HUES6 (cell line): ENCODE measurements at regions not wholly inside any gene's neighbourhood (a gene's known extent, or its start where the extent isn't known, plus 50 kb on each side); places are given as distances from the start of the nearest gene placed in this dataset.
"Not testable (repeated sequence)": the region's sequence is repeated elsewhere in the genome, so short reads cannot be mapped to it uniquely, and the experiment has no call there.

Source experiments
- H3K27ac ChIP-seq: 2 replicates; pipeline ENCODE4 v1.7.0; 2013; ENCODE audit warnings: low read depth, mild to moderate bottlenecking, low read length, inconsistent platforms
- H3K27me3 ChIP-seq: 2 replicates; pipeline ENCODE4 v1.6.1; 2013; ENCODE audit warnings: low read length; ENCODE audit not compliant: control insufficient read depth, insufficient read depth
- H3K36me3 ChIP-seq: 2 replicates; pipeline ENCODE4 v1.6.1; 2013; ENCODE audit warnings: low read length; ENCODE audit not compliant: control insufficient read depth, insufficient read depth
- H3K4me1 ChIP-seq: 2 replicates; pipeline ENCODE4 v1.6.1; 2013; ENCODE audit warnings: low read length; ENCODE audit not compliant: control insufficient read depth, insufficient read depth
- H3K4me3 ChIP-seq: 2 replicates; pipeline ENCODE4 v1.5.1; 2013; ENCODE audit warnings: low read depth, low read length
- H3K9ac ChIP-seq: one replicate; pipeline ENCODE4 v1.6.1; 2013; ENCODE audit warnings: mild to moderate bottlenecking, low read length
- H3K9me3 ChIP-seq: 2 replicates; pipeline ENCODE4 v1.6.1; 2013; ENCODE audit warnings: low read depth, low read length; ENCODE audit not compliant: control insufficient read depth, insufficient read depth

- H3K36me3 ChIP-seq, H3K27ac ChIP-seq, H3K4me3 ChIP-seq, H3K9ac ChIP-seq, H3K27me3 ChIP-seq, H3K4me1 ChIP-seq: not testable (repeated sequence)
- peaks cover 22% of the 10 kb centered on the region for H3K9me3 ChIP-seq
Measured at GRCh38 chr4:49286926-49287745, 301.1 kb downstream of the CWH43 start.

GRCh38 chr4:49287893-49288292 is 301.8 kb downstream of the CWH43 start:
- not testable (repeated sequence) for H3K9ac ChIP-seq, H3K4me3 ChIP-seq, H3K4me1 ChIP-seq, H3K36me3 ChIP-seq, H3K27me3 ChIP-seq, H3K27ac ChIP-seq
- H3K9me3 ChIP-seq, result peaks cover 22% of the 10 kb centered on the region

DNA sequence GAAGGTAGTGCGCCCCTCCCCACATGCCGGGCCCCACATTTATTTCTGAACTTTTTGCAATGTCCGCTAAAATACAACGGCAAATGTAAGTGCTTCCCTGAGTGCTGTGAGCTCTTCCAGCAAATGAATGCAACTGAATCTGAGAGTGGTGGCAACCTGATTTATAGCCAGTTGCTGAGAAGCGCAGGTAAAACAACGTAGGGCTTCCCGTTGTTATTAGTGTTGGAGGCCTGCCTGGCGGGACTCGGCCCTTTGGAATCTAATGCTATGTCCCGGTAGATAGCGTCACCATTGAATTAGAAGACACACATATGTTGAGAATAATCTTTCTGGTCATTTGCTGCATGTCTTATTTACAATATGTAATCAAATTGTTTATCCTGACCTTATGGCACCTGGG is 302.7 kb downstream of the CWH43 start:
- not testable (repeated sequence) for H3K27ac ChIP-seq, H3K9ac ChIP-seq, H3K36me3 ChIP-seq, H3K27me3 ChIP-seq, H3K4me1 ChIP-seq, H3K4me3 ChIP-seq
- peaks cover 22% of the 10 kb centered on the region for H3K9me3 ChIP-seq

DNA sequence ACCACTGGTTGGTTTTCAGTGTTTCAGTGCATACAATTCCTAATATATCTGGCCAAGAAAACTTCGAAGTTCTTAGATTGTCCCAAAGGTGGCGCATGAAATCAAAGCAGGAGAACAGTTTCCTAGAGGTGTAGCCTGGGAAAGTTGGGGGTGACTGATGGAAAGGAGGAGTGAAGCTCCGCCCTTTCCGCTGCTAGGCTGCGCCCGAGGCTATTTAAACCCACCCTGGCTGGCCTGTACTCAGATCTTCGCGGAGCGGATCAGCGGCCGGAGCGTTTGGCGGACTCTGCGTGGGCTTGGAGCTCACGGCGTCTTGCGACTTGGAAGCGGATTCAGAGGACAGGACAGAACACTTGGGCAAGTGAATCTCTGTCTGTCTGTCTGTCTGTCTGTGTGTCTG is 328.7 kb downstream of the CWH43 start:
- not testable (repeated sequence) for H3K27me3 ChIP-seq, H3K36me3 ChIP-seq, H3K9ac ChIP-seq, H3K4me1 ChIP-seq, H3K27ac ChIP-seq, H3K4me3 ChIP-seq
- H3K9me3 ChIP-seq, result peaks cover 22% of the 10 kb centered on the region; the same call in 1 of the 2 replicates

- not testable (repeated sequence) for H3K4me1 ChIP-seq, H3K27ac ChIP-seq, H3K9ac ChIP-seq, H3K4me3 ChIP-seq, H3K27me3 ChIP-seq, H3K36me3 ChIP-seq
- H3K9me3 ChIP-seq, result peaks cover 24% of the 10 kb centered on the region; the same call in 1 of the 2 replicates
Measured at GRCh38 chr4:49320725-49321410, 334.8 kb downstream of the CWH43 start.

DNA sequence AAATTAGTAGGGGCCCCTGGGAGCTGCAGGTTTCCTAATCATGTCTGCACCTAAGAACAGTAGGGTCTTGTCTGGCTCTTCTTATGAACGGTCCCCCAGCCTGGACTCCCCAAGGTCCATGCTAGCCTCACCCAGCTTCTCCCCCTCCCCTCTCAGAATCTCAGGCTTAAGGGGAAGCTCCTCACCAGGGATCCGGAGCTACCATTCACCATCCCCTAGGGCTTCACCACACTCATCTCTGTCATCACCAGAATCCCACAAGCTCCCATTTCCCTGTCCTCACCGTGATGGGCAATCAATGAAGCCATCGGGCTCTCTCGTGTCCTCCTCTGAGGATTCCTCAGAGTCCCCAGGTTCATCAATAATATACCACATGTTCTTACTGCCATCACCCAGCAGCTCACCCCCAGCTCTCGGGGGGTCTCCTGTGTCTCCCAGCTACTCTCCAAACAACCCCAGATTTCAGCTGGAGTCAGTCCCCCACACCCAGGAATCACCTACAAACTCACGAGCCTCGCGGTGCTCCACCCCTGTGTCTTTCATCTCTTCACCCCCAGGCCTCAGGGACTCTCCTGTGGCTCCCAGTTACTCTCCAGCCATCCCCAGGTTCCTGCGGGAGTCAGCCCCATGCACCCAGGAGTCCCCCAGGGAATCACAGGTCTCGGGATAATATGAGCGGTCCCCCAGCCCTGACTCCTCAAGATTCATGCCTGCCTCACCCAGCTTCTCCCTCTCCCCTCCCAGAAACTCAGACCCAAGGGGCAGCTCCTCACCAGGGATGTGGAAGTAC is 335.6 kb downstream of the CWH43 start:
- peaks cover 24% of the 10 kb centered on the region; the same call in 1 of the 2 replicates for H3K9me3 ChIP-seq
- H3K36me3 ChIP-seq, H3K9ac ChIP-seq, H3K4me1 ChIP-seq, H3K27ac ChIP-seq, H3K4me3 ChIP-seq, H3K27me3 ChIP-seq: not testable (repeated sequence)

GRCh38 chr4:49322610-49323572 is 336.8 kb downstream of the CWH43 start:
- H3K9ac ChIP-seq, H3K27ac ChIP-seq: not testable (repeated sequence)

DNA sequence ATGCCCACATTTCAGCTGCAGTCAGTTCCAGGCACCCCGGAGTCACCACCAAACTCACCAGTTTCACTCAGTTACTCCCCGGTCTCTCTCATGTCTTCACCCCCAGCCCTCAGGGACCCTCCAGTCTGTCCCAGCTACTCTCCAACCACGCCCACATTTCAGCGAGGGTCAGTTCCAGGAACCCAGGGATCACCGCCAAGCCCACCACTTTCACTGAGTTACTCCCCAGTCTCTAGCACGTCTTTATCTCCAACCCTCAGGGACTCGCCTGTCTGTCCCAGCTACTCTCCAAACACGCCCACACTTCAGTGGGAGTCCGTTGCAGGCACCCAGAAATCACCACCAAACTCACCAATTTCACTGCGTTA is 337.5 kb downstream of the CWH43 start:
- H3K36me3 ChIP-seq, H3K9ac ChIP-seq, H3K27ac ChIP-seq, H3K4me3 ChIP-seq, H3K4me1 ChIP-seq, H3K27me3 ChIP-seq: not testable (repeated sequence)
- H3K9me3 ChIP-seq, result peaks cover 24% of the 10 kb centered on the region; the same call in 1 of the 2 replicates

More at GRCh38 chr4:49322610-49323572, 336.8 kb downstream of the CWH43 start:
- H3K4me3 ChIP-seq, H3K27me3 ChIP-seq, H3K4me1 ChIP-seq, H3K36me3 ChIP-seq: not testable (repeated sequence)
- peaks cover 24% of the 10 kb centered on the region; the same call in 1 of the 2 replicates for H3K9me3 ChIP-seq
